GM12865 (cell line): ENCODE measurements at regions not wholly inside any gene's neighbourhood (a gene's known extent, or its start where the extent isn't known, plus 50 kb on each side); places are given as distances from the start of the nearest gene placed in this dataset.

Experiments used
- DNase-seq: peaks from one replicate; pipeline ENCODE4 v3.0.0; 2010; ENCODE audit warnings: low read depth
- H3K4me3 ChIP-seq: 2 replicates; pipeline ENCODE4 v1.5.1; 2011; ENCODE audit warnings: mild to moderate bottlenecking, low read depth, low read length, control low read depth
- CTCF ChIP-seq: IDR thresholded peaks from 2 replicates; pipeline ENCODE4 v1.5.1; 2011; ENCODE audit warnings: low read length, control low read depth, low read depth, inconsistent platforms; ENCODE audit not compliant: insufficient read depth; ENCODE audit errors: missing control alignments

DNA sequence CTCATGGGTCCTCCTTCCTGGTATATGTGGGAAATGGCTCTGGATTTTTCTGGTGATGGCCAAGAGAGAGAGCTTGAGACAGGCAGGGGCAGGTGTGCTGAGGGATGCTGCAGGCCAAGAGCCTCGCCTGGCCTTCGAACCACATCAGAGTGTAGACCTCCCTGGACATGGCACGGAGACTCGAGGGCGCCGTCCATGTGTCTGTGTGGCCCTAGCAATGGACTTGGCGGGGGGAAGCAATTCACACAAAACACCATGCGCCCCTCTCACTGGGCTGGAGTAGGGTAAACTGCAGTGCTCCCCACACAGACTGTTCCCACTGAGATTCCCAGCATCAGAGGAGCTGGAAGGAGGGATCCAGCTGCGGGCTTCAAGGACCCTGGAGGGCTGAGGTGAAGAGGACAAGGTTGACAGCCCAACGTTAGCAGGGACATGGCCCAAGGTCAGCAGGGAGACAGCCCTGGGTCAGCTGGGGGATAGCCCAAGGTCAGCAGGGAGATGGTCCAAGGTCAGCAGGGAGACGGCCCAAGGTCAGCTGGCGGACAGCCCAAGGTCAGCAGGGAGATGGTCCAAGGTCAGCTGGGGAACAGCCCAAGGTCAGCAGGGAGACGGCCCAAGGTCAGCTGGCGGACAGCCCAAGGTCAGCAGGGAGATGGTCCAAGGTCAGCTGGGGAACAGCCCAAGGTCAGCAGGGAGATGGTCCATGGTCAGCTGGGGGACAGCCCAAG, 75.4 kb upstream of the HDAC4 start:
- no peak for TF ChIP-seq CTCF
- H3K4me3 ChIP-seq = no peak overlapping the region
- no peak for DNase-seq

DNA sequence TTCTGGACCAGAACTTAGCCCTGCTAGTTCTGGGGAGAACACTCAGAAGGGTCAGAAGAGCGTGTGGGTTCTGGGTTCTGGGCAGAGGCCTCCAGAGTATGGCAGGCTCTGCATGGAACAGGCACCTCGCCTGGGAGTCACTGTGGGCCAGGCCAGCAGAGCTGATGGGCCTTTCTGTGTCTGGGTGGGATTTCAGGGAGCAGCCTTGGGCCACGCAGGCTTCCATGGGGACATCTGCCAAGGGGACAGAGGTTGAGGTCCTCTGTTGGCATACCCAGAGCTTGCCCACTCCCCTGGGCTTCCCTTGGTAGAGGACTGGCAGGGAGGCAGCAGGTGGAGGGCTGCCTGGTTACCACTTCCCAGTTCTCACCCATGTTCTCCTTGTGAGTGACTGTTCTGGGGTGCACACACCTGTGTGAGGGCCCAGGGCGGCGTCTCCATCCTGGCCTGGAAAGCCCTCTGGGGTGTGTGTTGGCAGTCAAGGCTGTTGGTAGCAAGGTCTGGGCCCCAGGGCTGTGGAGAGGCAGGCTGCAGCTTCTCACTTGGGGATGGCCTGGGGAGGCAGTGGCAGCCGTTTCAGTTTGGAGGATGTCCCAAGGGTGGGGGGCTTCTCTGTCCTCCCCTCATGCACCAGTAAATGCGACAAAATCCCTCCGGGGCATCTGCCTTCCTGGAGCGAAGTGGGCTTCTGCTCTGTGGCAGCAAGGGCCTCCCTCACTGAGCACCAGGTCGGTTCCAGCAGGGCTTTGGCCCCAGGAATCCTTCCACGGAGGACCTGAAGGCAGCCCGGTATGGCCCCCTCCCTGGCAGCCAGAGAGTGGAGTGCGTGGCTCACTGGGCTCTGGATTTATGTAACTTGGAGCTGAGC, 74.6 kb upstream of the HDAC4 start:
- TF ChIP-seq CTCF = no peak
- H3K4me3 ChIP-seq = no peak overlapping the region
- DNase-seq = no peak

- H3K4me3 ChIP-seq = no peak overlapping the region
- no peak for DNase-seq
- TF ChIP-seq CTCF = no peak
Observed at GRCh38 chr2:239473211-239473805, 72.5 kb upstream of the HDAC4 start.

DNA sequence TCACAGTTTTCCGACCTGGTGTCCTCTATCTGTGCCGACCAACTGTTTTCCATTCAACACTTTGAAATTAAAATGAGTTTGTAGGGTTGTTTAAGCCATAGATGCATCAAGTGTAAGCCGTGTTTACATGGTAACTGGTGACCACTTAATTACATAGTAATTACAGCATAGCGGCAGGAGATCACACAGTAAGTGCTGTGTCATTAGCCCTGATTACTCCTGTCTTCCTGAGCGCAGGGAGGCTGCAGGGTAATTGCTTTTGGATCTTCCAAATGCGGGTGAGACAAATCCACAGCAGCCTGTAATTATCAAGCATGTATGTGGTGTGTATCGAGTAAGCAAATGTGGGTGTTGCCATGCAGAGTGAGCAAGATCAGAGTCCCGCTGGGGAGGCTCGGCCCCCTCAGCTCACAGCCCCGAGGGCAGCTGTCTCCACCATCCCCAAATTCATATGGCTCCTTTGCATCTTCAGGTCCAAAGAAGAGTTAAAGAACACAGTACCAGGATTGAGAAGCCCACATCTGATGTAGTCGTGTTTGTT, 71.5 kb upstream of the HDAC4 start:
- no peak for TF ChIP-seq CTCF
- H3K4me3 ChIP-seq = no peak overlapping the region
- no peak for DNase-seq

- no peak overlapping the region for H3K4me3 ChIP-seq
- no peak for TF ChIP-seq CTCF
- DNase-seq = no peak
Observed at GRCh38 chr2:239471011-239471792, 70.4 kb upstream of the HDAC4 start.

DNA sequence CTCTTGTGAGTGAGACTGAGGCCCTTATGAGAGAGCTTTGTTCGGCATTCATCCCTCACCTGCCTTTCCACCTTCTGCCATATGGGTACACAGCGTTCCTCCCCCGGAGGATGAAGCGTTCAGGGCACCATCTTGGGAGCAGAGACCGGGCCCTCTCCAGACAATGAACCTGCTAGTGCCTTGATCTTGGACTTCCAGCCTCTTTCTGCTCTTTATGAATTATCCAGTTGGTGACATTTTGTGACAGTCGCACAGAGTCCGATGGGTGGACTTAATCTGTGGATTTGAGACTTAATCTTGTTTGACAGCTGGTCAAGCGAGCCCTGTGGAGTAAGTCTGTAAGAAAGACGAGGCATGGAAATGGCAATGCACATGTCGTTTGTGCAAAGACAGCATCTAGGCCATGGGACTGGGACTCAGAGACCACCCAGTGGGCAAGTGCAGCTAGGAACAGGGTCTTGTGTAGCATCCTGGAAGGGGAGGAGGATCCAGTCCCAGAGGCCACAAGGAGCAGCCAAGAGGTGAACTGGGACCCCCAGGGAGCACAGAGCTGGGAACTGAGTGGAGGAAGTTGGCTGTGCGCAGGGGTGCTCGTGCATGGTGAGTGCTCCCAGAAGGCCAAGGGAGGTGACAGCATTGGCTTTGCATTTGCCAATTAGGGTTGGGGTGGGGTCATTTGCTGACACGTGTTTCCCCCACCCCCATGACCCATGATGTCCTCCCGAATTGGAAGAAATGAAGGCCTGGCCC, 69.5 kb upstream of the HDAC4 start:
- no peak for TF ChIP-seq CTCF
- H3K4me3 ChIP-seq = no peak overlapping the region
- DNase-seq = no peak
